NCI-H774 (cell line): ENCODE measurements at regions not wholly inside any gene's neighbourhood (a gene's known extent, or its start where the extent isn't known, plus 50 kb on each side); places are given as distances from the start of the nearest gene placed in this dataset.

Experiments used
- DNase-seq: peaks from one replicate; lab custom pipeline; 2025; lab: John Stamatoyannopoulos, UW

DNA sequence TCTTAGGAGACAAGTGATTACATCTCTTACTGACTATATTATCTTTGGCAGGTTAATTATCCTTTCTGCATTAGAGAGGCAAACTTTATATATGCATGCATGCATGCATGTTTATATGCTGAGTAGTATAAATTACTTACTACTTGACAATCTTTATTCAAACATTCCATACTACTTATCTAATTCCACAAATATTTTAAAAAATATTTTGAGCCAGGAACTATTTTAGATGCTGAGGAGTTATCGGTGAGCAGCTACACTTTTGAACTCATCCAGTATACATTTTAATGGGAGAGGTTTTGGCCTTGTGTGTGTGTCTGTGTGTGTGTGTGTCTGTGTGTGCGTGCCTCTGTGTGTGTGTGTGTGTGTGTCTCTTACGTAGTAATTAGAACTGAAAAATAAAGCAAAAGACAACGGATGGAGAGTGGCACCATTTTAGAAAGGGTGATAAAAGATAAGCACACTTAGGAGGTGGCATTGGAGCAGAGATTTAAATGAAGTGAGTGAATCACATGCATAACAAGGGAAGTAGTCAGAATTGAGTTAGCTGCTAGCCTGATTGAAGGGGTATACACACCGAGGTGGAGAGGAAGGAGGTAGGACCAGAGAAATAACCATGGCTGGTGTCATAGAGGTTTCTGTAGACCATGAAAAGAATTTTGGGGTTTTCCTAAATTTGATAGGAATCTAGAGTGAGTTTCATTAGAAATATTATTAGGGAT, 1488.4 kb downstream of the MRPL39 start:
- DNase-seq: no peak

GRCh38 chr21:24115141-24115540, 1492.1 kb downstream of the MRPL39 start:
- DNase-seq: no peak

DNA sequence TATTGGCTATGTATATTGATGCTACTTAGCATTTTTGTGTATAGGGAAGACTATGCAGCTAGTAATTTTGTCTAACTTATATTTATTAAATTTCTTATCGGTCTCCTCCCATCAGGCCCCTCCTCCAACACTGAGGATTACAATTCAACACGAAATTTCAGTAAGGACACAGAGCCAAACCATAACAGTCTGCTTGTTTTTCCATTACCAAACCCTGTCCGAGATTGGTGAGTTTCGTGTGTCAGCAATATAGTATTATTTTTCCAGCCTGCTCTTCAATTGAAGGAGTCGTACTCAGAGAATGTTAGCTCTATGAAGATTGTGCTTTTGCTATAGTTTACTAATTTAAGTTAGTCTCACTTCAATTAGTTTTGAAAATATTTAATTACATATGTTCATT, 1495.3 kb downstream of the MRPL39 start:
- no peak for DNase-seq

- no peak for DNase-seq
Observed at GRCh38 chr21:24110846-24111245, 1496.4 kb downstream of the MRPL39 start.

GRCh38 chr21:24097181-24097580, 1510.1 kb downstream of the MRPL39 start:
- DNase-seq: no peak

DNA sequence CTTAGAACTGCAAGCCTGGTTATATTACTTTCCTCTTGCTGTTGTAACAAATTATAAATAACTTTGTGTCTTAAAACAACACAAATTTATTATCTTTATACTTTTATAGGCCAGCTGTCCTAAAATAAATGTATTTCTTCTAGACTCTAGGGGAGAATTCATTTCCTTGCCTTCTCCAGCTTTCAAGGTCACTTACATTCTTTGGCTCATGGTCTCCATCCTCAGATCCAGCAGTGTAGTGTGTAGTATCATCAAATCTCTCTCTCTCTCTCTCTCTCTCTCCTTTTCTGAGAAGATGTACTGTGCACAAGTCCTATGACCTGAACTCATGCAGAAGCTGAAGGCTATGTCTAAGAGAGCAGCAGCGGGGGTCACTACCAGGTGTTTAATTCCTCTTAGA, 1510.6 kb downstream of the MRPL39 start:
- DNase-seq: no peak

GRCh38 chr21:24093032-24093431, 1514.2 kb downstream of the MRPL39 start:
- DNase-seq: no peak

GRCh38 chr21:24076179-24076578, 1531.1 kb downstream of the MRPL39 start:
- no peak for DNase-seq

- DNase-seq: no peak
Observed at GRCh38 chr21:24055696-24056095, 1551.6 kb downstream of the MRPL39 start.

DNA sequence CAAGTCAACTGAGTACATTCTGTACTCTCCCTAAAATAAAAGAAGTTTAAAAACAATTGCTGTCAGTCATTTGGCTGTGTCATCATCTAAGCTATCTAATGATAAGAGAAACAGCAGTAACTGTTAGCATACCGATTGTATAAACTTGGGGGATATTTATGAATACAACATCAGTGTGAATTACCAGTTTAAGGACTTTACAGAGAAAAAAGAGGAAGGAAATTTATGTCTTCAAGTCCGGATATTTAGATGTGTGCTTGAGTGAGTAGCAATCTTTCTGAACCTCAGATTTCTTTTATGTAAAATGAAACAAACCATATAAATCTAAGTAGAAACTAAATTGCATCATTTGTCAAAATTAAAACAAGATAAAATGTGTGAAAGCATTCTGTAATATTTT, 1557.0 kb downstream of the MRPL39 start:
- DNase-seq: no peak

DNA sequence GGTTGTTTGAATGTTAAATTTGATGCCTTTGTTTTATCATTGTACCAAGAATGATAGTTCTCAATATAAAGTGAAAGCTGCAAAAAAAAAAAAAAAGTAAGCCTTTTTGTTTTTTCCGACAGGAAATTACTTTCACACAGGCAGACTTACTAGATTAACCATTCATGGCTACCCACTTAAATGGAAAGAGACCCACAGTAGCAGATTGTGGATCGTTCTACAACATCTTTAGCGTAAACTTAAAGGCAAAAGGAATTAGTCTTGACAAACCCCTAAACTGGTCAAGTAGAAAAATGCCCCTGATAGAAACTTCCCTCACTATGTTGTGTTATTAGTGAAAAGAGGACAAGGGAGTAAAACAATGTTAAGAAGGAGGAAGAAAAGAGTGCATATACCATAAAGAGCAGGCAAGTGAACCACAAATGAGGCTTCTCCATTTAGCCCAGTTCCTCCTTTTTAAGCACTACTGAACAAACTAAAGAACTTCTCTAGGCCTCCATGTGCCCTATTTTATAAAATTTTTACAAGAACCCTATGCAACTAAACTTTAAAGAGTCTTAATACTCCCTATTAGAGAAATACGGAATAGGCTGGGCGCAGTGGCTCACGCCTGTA, 1560.3 kb downstream of the MRPL39 start:
- DNase-seq: no peak

- DNase-seq: no peak
Observed at GRCh38 chr21:24045775-24046215, 1561.5 kb downstream of the MRPL39 start.

DNA sequence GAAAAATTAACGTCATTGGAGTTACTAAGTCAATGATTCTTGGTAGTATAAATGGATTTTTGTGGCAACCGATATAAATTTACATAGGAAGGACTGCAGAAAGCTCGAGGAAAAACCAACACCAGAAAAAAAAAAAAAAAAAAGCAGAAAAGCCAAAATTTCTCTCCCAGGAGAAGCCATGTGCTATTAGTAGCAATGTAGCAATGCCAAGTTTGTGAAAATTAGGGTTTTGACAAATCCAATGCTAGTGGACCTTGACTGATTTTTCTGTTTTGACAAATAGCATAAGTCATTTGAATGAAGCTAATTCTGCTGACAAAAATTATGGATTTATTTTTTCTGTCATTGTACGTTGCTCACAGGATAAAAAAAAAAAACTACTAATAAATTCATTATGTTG, 1561.9 kb downstream of the MRPL39 start:
- no peak for DNase-seq

GRCh38 chr21:24042687-24043086, 1564.6 kb downstream of the MRPL39 start:
- DNase-seq: no peak

GRCh38 chr21:24032709-24033232, 1574.5 kb downstream of the MRPL39 start:
- no peak for DNase-seq

GRCh38 chr21:24027396-24027795, 1579.9 kb downstream of the MRPL39 start:
- DNase-seq: no peak

GRCh38 chr21:24025101-24025500, 1582.2 kb downstream of the MRPL39 start:
- DNase-seq: no peak

GRCh38 chr21:24023936-24024335, 1583.3 kb downstream of the MRPL39 start:
- DNase-seq: peak; percentile 52

DNA sequence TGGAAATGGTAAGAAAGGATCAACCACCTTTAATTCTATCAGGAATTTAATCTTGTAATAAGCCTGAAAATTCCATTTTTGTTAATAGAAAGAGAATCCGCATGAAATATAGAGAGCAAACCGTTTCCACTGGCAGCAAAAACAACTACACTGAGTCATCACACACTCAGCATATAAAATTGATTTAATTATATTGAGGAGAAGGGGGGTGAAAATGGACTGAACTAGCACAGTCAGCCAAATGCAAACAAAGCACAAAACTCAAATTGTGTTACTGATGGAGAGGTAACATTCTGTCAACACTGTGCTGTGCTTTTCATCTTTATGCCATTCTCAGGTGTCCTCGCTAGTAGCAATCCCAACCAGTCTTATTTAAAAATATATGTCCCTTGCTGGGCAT, 1583.9 kb downstream of the MRPL39 start:
- DNase-seq: peak; percentile 24

- no peak for DNase-seq
Observed at GRCh38 chr21:24014381-24014780, 1592.9 kb downstream of the MRPL39 start.

DNA sequence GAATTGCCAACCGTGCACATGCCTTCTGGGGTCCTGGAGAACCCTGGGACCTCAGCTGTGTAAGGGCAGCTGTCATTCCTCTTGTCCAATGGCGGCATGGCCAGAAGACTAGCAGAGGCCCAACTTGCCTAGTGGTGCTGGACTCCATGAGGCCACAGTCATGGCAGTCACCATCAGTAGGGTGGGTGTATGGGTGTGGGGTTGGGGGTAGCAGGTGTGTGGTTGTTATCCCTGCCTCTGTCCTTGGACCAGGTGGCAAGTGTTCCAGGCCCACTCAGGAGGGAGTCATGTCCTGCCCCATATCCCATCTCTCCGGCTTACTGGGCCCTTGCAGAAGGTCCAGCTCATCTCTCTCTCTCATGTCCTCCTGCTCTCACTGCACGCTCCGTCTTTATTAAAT, 1596.2 kb downstream of the MRPL39 start:
- no peak for DNase-seq

- no peak for DNase-seq
Observed at GRCh38 chr21:24007592-24007991, 1599.7 kb downstream of the MRPL39 start.

GRCh38 chr21:23986987-23987386, 1620.3 kb downstream of the MRPL39 start:
- no peak for DNase-seq

- no peak for DNase-seq
Observed at GRCh38 chr21:23986214-23986613, 1621.1 kb downstream of the MRPL39 start.
